ENCODE measurements at regions not wholly inside any gene's neighbourhood (a gene's known extent, or its start where the extent isn't known, plus 50 kb on each side); places are given as distances from the start of the nearest gene placed in this dataset.

GRCh38 chr11:70853068-70853769, 399.2 kb downstream of the SHANK2 start:
- DNase-seq (no peak), ATAC-seq (ENCODE audit: insufficient read depth, low FRiP score) (no peak)
- no peak overlapping the region for H3K4me3 ChIP-seq
- no peak overlapping the region for H3K27ac ChIP-seq (ENCODE audit: low read depth in 1 of 2, low read length in 1 of 2)
- WGBS, 2 donors = 86 to 90% methylated on average over 20 of the region's 20 CpGs
- peaks cover 0 to 5% (median 0%) of the 10 kb centered on the region in 4 donors for H3K9me3 ChIP-seq (ENCODE audit: control insufficient read depth in 4 of 4, insufficient read depth in 3 of 4, low read length in 3 of 4)
- H3K9ac ChIP-seq (ENCODE audit: insufficient read depth in 1 of 2, low read length in 2 of 2) = no peak overlapping the region
- H3K36me3 ChIP-seq (ENCODE audit: control insufficient read depth in 4 of 4, insufficient read depth in 4 of 4, low read length in 4 of 4) = no peaks in the 10 kb centered on the region
- H3K4me1 ChIP-seq (ENCODE audit: control insufficient read depth in 5 of 5, insufficient read depth in 5 of 5, low read length in 5 of 5) = peaks cover 0 to 8% (median 0%) of the 10 kb centered on the region in 5 donors
- no peak for TF ChIP-seq CTCF (IDR thresholded peaks at IDR 0.05; ENCODE audit: control extremely low read depth, extremely low read depth)
- H3K27me3 ChIP-seq (ENCODE audit: control insufficient read depth in 3 of 3, insufficient read depth in 3 of 3, low read length in 2 of 3) = no peaks in the 10 kb centered on the region

- H3K9me3 ChIP-seq (ENCODE audit: control insufficient read depth in 4 of 4, insufficient read depth in 3 of 4, low read length in 3 of 4) = peaks cover 0 to 5% (median 0%) of the 10 kb centered on the region in 4 donors
- 66 to 77% methylated on average over 2 of the region's 2 CpGs for WGBS, 2 donors
These were observed 398.6 kb downstream of the SHANK2 start for GRCh38 chr11:70853770-70854108.

GRCh38 chr11:70854201-70854600, 398.2 kb downstream of the SHANK2 start:
- no peak overlapping the region for H3K4me3 ChIP-seq
- 87 to 89% methylated on average over 3 of the region's 3 CpGs for WGBS, 2 donors

More at GRCh38 chr11:70853770-70854108, 398.6 kb downstream of the SHANK2 start:
- TF ChIP-seq CTCF (IDR thresholded peaks at IDR 0.05; ENCODE audit: control extremely low read depth, extremely low read depth) = no peak
- Histone ChIP-seq H3K27me3 (ENCODE audit: control insufficient read depth in 3 of 3, insufficient read depth in 3 of 3, low read length in 2 of 3) (no peaks in the 10 kb centered on the region), H3K4me1 (ENCODE audit: control insufficient read depth in 5 of 5, insufficient read depth in 5 of 5, low read length in 5 of 5) (peaks cover 0 to 8% (median 0%) of the 10 kb centered on the region in 5 donors), H3K9ac (ENCODE audit: insufficient read depth in 1 of 2, low read length in 2 of 2) (no peak overlapping the region), H3K36me3 (ENCODE audit: control insufficient read depth in 4 of 4, insufficient read depth in 4 of 4, low read length in 4 of 4) (no peaks in the 10 kb centered on the region), H3K4me3 (no peak overlapping the region), H3K27ac (ENCODE audit: low read depth in 1 of 2, low read length in 1 of 2) (no peak overlapping the region)
- DNase-seq (no peak), ATAC-seq (ENCODE audit: insufficient read depth, low FRiP score) (no peak)

More at GRCh38 chr11:70854201-70854600, 398.2 kb downstream of the SHANK2 start:
- Histone ChIP-seq H3K27me3 (ENCODE audit: control insufficient read depth in 3 of 3, insufficient read depth in 3 of 3, low read length in 2 of 3) (no peaks in the 10 kb centered on the region), H3K9ac (ENCODE audit: insufficient read depth in 1 of 2, low read length in 2 of 2) (no peak overlapping the region), H3K27ac (ENCODE audit: low read depth in 1 of 2, low read length in 1 of 2) (no peak overlapping the region), H3K36me3 (ENCODE audit: control insufficient read depth in 4 of 4, insufficient read depth in 4 of 4, low read length in 4 of 4) (no peaks in the 10 kb centered on the region), H3K4me1 (ENCODE audit: control insufficient read depth in 5 of 5, insufficient read depth in 5 of 5, low read length in 5 of 5) (peaks cover 0 to 8% (median 0%) of the 10 kb centered on the region in 5 donors), H3K9me3 (ENCODE audit: control insufficient read depth in 4 of 4, insufficient read depth in 3 of 4, low read length in 3 of 4) (peaks cover 0 to 5% (median 0%) of the 10 kb centered on the region in 4 donors)
- TF ChIP-seq CTCF (IDR thresholded peaks at IDR 0.05; ENCODE audit: control extremely low read depth, extremely low read depth) = no peak
- DNase-seq (no peak), ATAC-seq (ENCODE audit: insufficient read depth, low FRiP score) (no peak)

Data from lung (tissue), 11 donors.